HEK293 (cell line): ENCODE measurements at regions not wholly inside any gene's neighbourhood (a gene's known extent, or its start where the extent isn't known, plus 50 kb on each side); places are given as distances from the start of the nearest gene placed in this dataset.

ENCODE experiments used
- CTCF ChIA-PET: fragments of 350-600 bp; formaldehyde crosslinking; extraction: SDS; loops from one replicate; lab custom pipeline; 2021; ENCODE audit warnings: antibody characterized with exemption; lab: Yijun Ruan, JAX
- POLR2A ChIA-PET: fragments of 300-600 bp; formaldehyde crosslinking; extraction: SDS; loops from one replicate; lab custom pipeline; 2020; ENCODE audit warnings: antibody characterized with exemption, inconsistent platforms; lab: Yijun Ruan, JAX
- H3K27ac ChIP-seq: fragments of 200-500 bp; sonication (Bioruptor generic); 2 replicates; pipeline ENCODE4 v1.5.1; 2014; ENCODE audit warnings: low read depth, low read length, control low read depth, inconsistent platforms; ENCODE audit errors: extremely low read depth
- H3K36me3 ChIP-seq, 2 experiments: fragments of 200-500 bp in 1 of 2; sonication (Bioruptor generic) in 1 of 2; 1 replicate in 1 of 2; 2 replicates in 1 of 2; pipeline ENCODE4 v1.5.1; 2014 to 2017; ENCODE audit warnings: inconsistent platforms in 2 of 2, low read length in 2 of 2; ENCODE audit not compliant: control insufficient read depth in 2 of 2, insufficient read depth in 1 of 2
- H3K4me1 ChIP-seq: fragments of 200-500 bp; sonication (Bioruptor generic); 2 replicates; pipeline ENCODE4 v1.5.1; 2014; ENCODE audit warnings: mild to moderate bottlenecking, low read length, inconsistent platforms; ENCODE audit not compliant: control insufficient read depth, insufficient read depth
- H3K4me3 ChIP-seq: 2 replicates; pipeline ENCODE4 v1.5.1; 2011; ENCODE audit warnings: low read depth, mild to moderate bottlenecking, control low read depth, low read length, moderate library complexity
- H3K9me3 ChIP-seq: fragments of 200-500 bp; sonication (Bioruptor generic); 2 replicates; pipeline ENCODE4 v1.5.1; 2014; ENCODE audit warnings: low read depth, low read length, inconsistent platforms; ENCODE audit not compliant: control insufficient read depth, insufficient read depth
- ATF2 ChIP-seq: fragments of 450-650 bp; formaldehyde crosslinking; IDR thresholded peaks from 2 replicates; pipeline ENCODE4 v1.5.1; 2016; ENCODE audit warnings: missing biosample characterization, missing genetic modification characterization, low read depth
- GLI4 ChIP-seq: fragments of 450-650 bp; formaldehyde crosslinking; IDR thresholded peaks from 2 replicates; pipeline ENCODE4 v1.5.1; 2016; ENCODE audit warnings: missing biosample characterization, missing genetic modification characterization
- PRDM4 ChIP-seq: fragments of 450-650 bp; formaldehyde crosslinking; IDR thresholded peaks from 2 replicates; pipeline ENCODE4 v1.5.1; 2017; ENCODE audit warnings: missing biosample characterization, missing genetic modification characterization
- REST ChIP-seq: fragments of 450-650 bp; formaldehyde crosslinking; IDR thresholded peaks from 2 replicates; pipeline ENCODE4 v1.5.1; 2016; ENCODE audit warnings: missing biosample characterization, missing genetic modification characterization
- YY1 ChIP-seq: fragments of 450-650 bp; formaldehyde crosslinking; IDR thresholded peaks from 2 replicates; pipeline ENCODE4 v1.5.1; 2018; ENCODE audit warnings: missing biosample characterization, missing genetic modification characterization
- ZNF121 ChIP-seq: fragments of 450-650 bp; formaldehyde crosslinking; IDR thresholded peaks from 2 replicates; pipeline ENCODE4 v1.5.1; 2016; ENCODE audit warnings: missing biosample characterization, missing genetic modification characterization
- ZNF157 ChIP-seq: fragments of 450-650 bp; formaldehyde crosslinking; IDR thresholded peaks from 2 replicates; pipeline ENCODE4 v1.5.1; 2016; ENCODE audit warnings: missing biosample characterization, missing genetic modification characterization
- ZNF184 ChIP-seq: fragments of 450-650 bp; IDR thresholded peaks from 2 replicates; pipeline ENCODE4 v1.5.1; 2018; ENCODE audit warnings: missing biosample characterization, mild to moderate bottlenecking, missing genetic modification characterization
- ZNF211 ChIP-seq: fragments of 450-650 bp; formaldehyde crosslinking; IDR thresholded peaks from 2 replicates; pipeline ENCODE4 v1.5.1; 2016; ENCODE audit warnings: low read depth, missing biosample characterization, missing genetic modification characterization
- ZNF221 ChIP-seq: fragments of 450-650 bp; formaldehyde crosslinking; IDR thresholded peaks from 2 replicates; pipeline ENCODE4 v1.5.1; 2017; ENCODE audit warnings: missing biosample characterization, missing genetic modification characterization, borderline replicate concordance
- ZNF239 ChIP-seq: fragments of 450-650 bp; formaldehyde crosslinking; IDR thresholded peaks from 2 replicates; pipeline ENCODE4 v1.5.1; 2016; ENCODE audit warnings: missing biosample characterization, missing genetic modification characterization
- ZNF26 ChIP-seq: fragments of 450-650 bp; formaldehyde crosslinking; IDR thresholded peaks from 2 replicates; pipeline ENCODE4 v1.5.1; 2016; ENCODE audit warnings: missing biosample characterization, missing genetic modification characterization
- ZNF292 ChIP-seq: fragments of 450-650 bp; formaldehyde crosslinking; IDR thresholded peaks from 2 replicates; pipeline ENCODE4 v1.5.1; 2016; ENCODE audit warnings: low read depth, missing biosample characterization, missing genetic modification characterization, borderline replicate concordance
- ZNF324 ChIP-seq: fragments of 450-650 bp; formaldehyde crosslinking; IDR thresholded peaks from 2 replicates; pipeline ENCODE4 v1.5.1; 2016; ENCODE audit warnings: missing biosample characterization, missing genetic modification characterization
- ZNF362 ChIP-seq: fragments of 450-650 bp; formaldehyde crosslinking; IDR thresholded peaks from 2 replicates; pipeline ENCODE4 v1.5.1; 2016; ENCODE audit warnings: missing biosample characterization, missing genetic modification characterization
- ZNF391 ChIP-seq: fragments of 450-650 bp; formaldehyde crosslinking; IDR thresholded peaks from 2 replicates; pipeline ENCODE4 v1.5.1; 2016; ENCODE audit warnings: low read depth, missing biosample characterization, missing genetic modification characterization, borderline replicate concordance
- ZNF423 ChIP-seq: fragments of 450-650 bp; formaldehyde crosslinking; IDR thresholded peaks from 2 replicates; pipeline ENCODE4 v1.5.1; 2016; ENCODE audit warnings: missing biosample characterization, missing genetic modification characterization
- ZNF488 ChIP-seq: fragments of 450-650 bp; formaldehyde crosslinking; IDR thresholded peaks from 2 replicates; pipeline ENCODE4 v1.5.1; 2016; ENCODE audit warnings: missing biosample characterization, missing genetic modification characterization
- ZNF530 ChIP-seq: fragments of 450-650 bp; formaldehyde crosslinking; IDR thresholded peaks from 2 replicates; pipeline ENCODE4 v1.5.1; 2016; ENCODE audit warnings: low read depth, missing biosample characterization, missing genetic modification characterization
- ZNF549 ChIP-seq: fragments of 450-650 bp; IDR thresholded peaks from 2 replicates; pipeline ENCODE4 v1.5.1; 2018; ENCODE audit warnings: missing biosample characterization, missing genetic modification characterization, mild to moderate bottlenecking, inconsistent platforms, moderate library complexity
- ZNF571 ChIP-seq: fragments of 450-650 bp; formaldehyde crosslinking; IDR thresholded peaks from 2 replicates; pipeline ENCODE4 v1.5.0; 2017; ENCODE audit warnings: missing biosample characterization, missing genetic modification characterization
- ZNF624 ChIP-seq: fragments of 450-650 bp; formaldehyde crosslinking; IDR thresholded peaks from 2 replicates; pipeline ENCODE4 v1.5.1; 2017; ENCODE audit warnings: missing biosample characterization, missing genetic modification characterization
- ZNF660 ChIP-seq: fragments of 450-650 bp; IDR thresholded peaks from 2 replicates; pipeline ENCODE4 v1.5.1; 2018; ENCODE audit warnings: missing biosample characterization, mild to moderate bottlenecking, missing genetic modification characterization
- ZNF837 ChIP-seq: fragments of 450-650 bp; formaldehyde crosslinking; IDR thresholded peaks from 2 replicates; pipeline ENCODE4 v1.5.1; 2016; ENCODE audit warnings: missing biosample characterization, missing genetic modification characterization
- ZSCAN23 ChIP-seq: fragments of 450-650 bp; formaldehyde crosslinking; IDR thresholded peaks from 2 replicates; pipeline ENCODE4 v1.5.1; 2016; ENCODE audit warnings: missing biosample characterization, missing genetic modification characterization

- Histone ChIP-seq H3K36me3 (no peaks in the 10 kb centered on the region), H3K4me1 (no peaks in the 10 kb centered on the region), H3K4me3 (no peak overlapping the region), H3K27ac (no peak overlapping the region), H3K9me3 (no peaks in the 10 kb centered on the region)
- CTCF ChIA-PET = interaction anchor here (0.6 to 1.4 kb wide), 7 partner anchors 7 to 748 kb away, joined by 3 to 7 read pairs (median 4); no protein-coding TSS in a partner anchor
- no peak for TF ChIP-seq ZNF26 (tag by site-specific recombination)
- TF ChIP-seq ZNF292 = no peak
- TF ChIP-seq ZNF324 (tag by site-specific recombination) = no peak
- TF ChIP-seq ZNF571 (tag by site-specific recombination) = no peak
- TF ChIP-seq ZNF530 (tag by site-specific recombination) = no peak
- TF ChIP-seq ZNF549 = no peak
- no peak for TF ChIP-seq ATF2 (tag by site-specific recombination)
- no peak for TF ChIP-seq ZNF423 (tag by site-specific recombination)
- TF ChIP-seq REST (tag by site-specific recombination) = no peak
- TF ChIP-seq ZNF362 = no peak
- TF ChIP-seq ZNF391 (tag by site-specific recombination) = no peak
- TF ChIP-seq ZNF837 (tag by site-specific recombination) = no peak
- no peak for TF ChIP-seq ZNF660
- TF ChIP-seq ZNF184 (tag by site-specific recombination) = no peak
- no peak for TF ChIP-seq GLI4
- no peak for TF ChIP-seq YY1
- no peak for TF ChIP-seq ZNF239 (tag by site-specific recombination)
- POLR2A ChIA-PET = no interaction called here
Measured at GRCh38 chr6:168232528-168232927, 87.0 kb downstream of the DACT2 start.

GRCh38 chr6:168232062-168232461 lies 87.5 kb downstream of the DACT2 start:
- no peaks in the 10 kb centered on the region for H3K36me3 ChIP-seq
- no peaks in the 10 kb centered on the region for H3K9me3 ChIP-seq
- CTCF ChIA-PET = interaction anchor here (0.6 to 1.9 kb wide), 6 partner anchors 8 to 748 kb away, joined by 3 to 7 read pairs (median 4); no protein-coding TSS in a partner anchor
- no peak for TF ChIP-seq ZNF391 (tag by site-specific recombination)
- no peak for TF ChIP-seq ZNF624 (tag by site-specific recombination)
- no peak for TF ChIP-seq ZNF211
- TF ChIP-seq ZNF488 = no peak
- TF ChIP-seq ZSCAN23 = no peak
- no peak for TF ChIP-seq ZNF157 (tag by site-specific recombination)
- no peak for TF ChIP-seq ZNF221 (tag by site-specific recombination)
- no peak for TF ChIP-seq ZNF121 (tag by site-specific recombination)
- TF ChIP-seq PRDM4 (tag by site-specific recombination) = no peak

More at GRCh38 chr6:168232062-168232461, 87.5 kb downstream of the DACT2 start:
- no peak overlapping the region for H3K27ac ChIP-seq
- H3K4me1 ChIP-seq = no peaks in the 10 kb centered on the region
- no peak overlapping the region for H3K4me3 ChIP-seq
- POLR2A ChIA-PET = no interaction called here
